T-helper 2 cell treated with Interferon-gamma antibody and Interleukin-4, amounts not matched to agents 100 ng/mL and 5 ng/mL, for 36 hours (primary cell): ENCODE measurements at regions not wholly inside any gene's neighbourhood (a gene's known extent, or its start where the extent isn't known, plus 50 kb on each side); places are given as distances from the start of the nearest gene placed in this dataset.
"Not testable (repeated sequence)": the region's sequence is repeated elsewhere in the genome, so short reads cannot be mapped to it uniquely, and the experiment has no call there.

Source experiments
- intact Hi-C: fragments of 100-400 bp; cut with micrococcal nuclease; formaldehyde crosslinking; loops from one replicate; pipeline ENCODE4 v1.15.1; 2023

- intact Hi-C loops, result no loop called here
Observed at GRCh38 chr6:4271761-4272470, 136.5 kb upstream of the ECI2 start.

- intact Hi-C loops, result no loop called here
Observed at GRCh38 chr6:4270776-4271175, 135.4 kb upstream of the ECI2 start.

GRCh38 chr6:4270001-4270400, 134.6 kb upstream of the ECI2 start:
- intact Hi-C loops, result no loop called here

- intact Hi-C loops, result no loop called here
Observed at GRCh38 chr6:4268171-4268570, 132.8 kb upstream of the ECI2 start.

GRCh38 chr6:4265740-4266139, 130.4 kb upstream of the ECI2 start:
- intact Hi-C loops, result no loop called here

- intact Hi-C loops, result no loop called here
Observed at GRCh38 chr6:4264601-4265000, 129.2 kb upstream of the ECI2 start.

- intact Hi-C loops, result no loop called here
Observed at GRCh38 chr6:4264081-4264480, 128.7 kb upstream of the ECI2 start.

GRCh38 chr6:4262526-4262925, 127.2 kb upstream of the ECI2 start:
- intact Hi-C loops, result no loop called here

GRCh38 chr6:4259391-4259790, 124.0 kb upstream of the ECI2 start:
- intact Hi-C loops, result no loop called here

GRCh38 chr6:4258733-4259132, 123.4 kb upstream of the ECI2 start:
- intact Hi-C loops, result no loop called here

GRCh38 chr6:4256969-4257368, 121.6 kb upstream of the ECI2 start:
- intact Hi-C loops, result no loop called here

- intact Hi-C loops, result no loop called here
Observed at GRCh38 chr6:4253604-4254231, 118.3 kb upstream of the ECI2 start.

- intact Hi-C loops, result not testable (repeated sequence)
Observed at GRCh38 chr6:4252445-4252844, 117.1 kb upstream of the ECI2 start.

GRCh38 chr6:4250645-4251044, 115.3 kb upstream of the ECI2 start:
- intact Hi-C loops, result no loop called here

GRCh38 chr6:4243832-4244231, 108.5 kb upstream of the ECI2 start:
- intact Hi-C loops, result not testable (repeated sequence)

GRCh38 chr6:4243237-4243636, 107.9 kb upstream of the ECI2 start:
- intact Hi-C loops, result no loop called here

- intact Hi-C loops, result no loop called here
Observed at GRCh38 chr6:4242601-4243000, 107.2 kb upstream of the ECI2 start.

GRCh38 chr6:4240148-4240547, 104.8 kb upstream of the ECI2 start:
- intact Hi-C loops, result no loop called here

- intact Hi-C loops, result no loop called here
Observed at GRCh38 chr6:4225161-4225872, 89.9 kb upstream of the ECI2 start.

- intact Hi-C loops, result no loop called here
Observed at GRCh38 chr6:4224067-4224978, 88.9 kb upstream of the ECI2 start.

GRCh38 chr6:4220558-4220957, 85.2 kb upstream of the ECI2 start:
- intact Hi-C loops, result no loop called here
